Fibroblast of mammary gland (primary cell): ENCODE measurements at regions not wholly inside any gene's neighbourhood (a gene's known extent, or its start where the extent isn't known, plus 50 kb on each side); places are given as distances from the start of the nearest gene placed in this dataset.
"Not testable (repeated sequence)": the region's sequence is repeated elsewhere in the genome, so short reads cannot be mapped to it uniquely, and the experiment has no call there.

ENCODE experiments used
- DNase-seq: peaks from one replicate; pipeline ENCODE4 v3.0.0-alpha.2; 2010; ENCODE audit warnings: low read depth
- H3K4me3 ChIP-seq: 2 replicates; pipeline ENCODE4 v1.5.1; 2011; ENCODE audit warnings: low read depth, mild to moderate bottlenecking, low read length, moderate library complexity; ENCODE audit not compliant: control insufficient read depth
- CTCF ChIP-seq: conservative IDR thresholded peaks from 2 replicates; pipeline ENCODE4 v1.5.1; 2011; ENCODE audit warnings: low read depth, low read length, inconsistent platforms; ENCODE audit not compliant: control insufficient read depth, insufficient read depth

- DNase-seq = no peak
- no peak for TF ChIP-seq CTCF
- H3K4me3 ChIP-seq = no peak overlapping the region
Observed at GRCh38 chr6:109255087-109255486, 127.2 kb downstream of the CD164 start.

GRCh38 chr6:109253366-109253765, 128.9 kb downstream of the CD164 start:
- DNase-seq = no peak
- H3K4me3 ChIP-seq = no peak overlapping the region
- TF ChIP-seq CTCF = no peak

GRCh38 chr6:109252261-109253041, 129.8 kb downstream of the CD164 start:
- DNase-seq = no peak
- H3K4me3 ChIP-seq = no peak overlapping the region
- TF ChIP-seq CTCF = no peak

GRCh38 chr6:109251839-109252238, 130.4 kb downstream of the CD164 start:
- no peak overlapping the region for H3K4me3 ChIP-seq
- TF ChIP-seq CTCF = no peak
- DNase-seq = no peak

GRCh38 chr6:109250544-109251156, 131.6 kb downstream of the CD164 start:
- H3K4me3 ChIP-seq, DNase-seq: not testable (repeated sequence)

- TF ChIP-seq CTCF = no peak
- no peak overlapping the region for H3K4me3 ChIP-seq
- DNase-seq = no peak
Observed at GRCh38 chr6:109243863-109244825, 138.1 kb downstream of the CD164 start.
